Panc1 (cell line): ENCODE measurements at regions not wholly inside any gene's neighbourhood (a gene's known extent, or its start where the extent isn't known, plus 50 kb on each side); places are given as distances from the start of the nearest gene placed in this dataset.

Source experiments
- ATAC-seq: fragments of 200-7000 bp; cut with Tn5 transposase; 2 replicates; pipeline ENCODE4 v1.9.1; 2020; ENCODE audit warnings: mild to moderate bottlenecking, moderate library complexity
- BruUV-seq: library from RNA; stranded (reverse); fragments of 400-500 nt; replicated peaks from 2 replicates; lab custom pipeline; 2021; lab: Mats Ljungman, UMichigan
- CTCF ChIA-PET: fragments of 300-600 bp; sonication (Branson Sonifier 250); formaldehyde crosslinking; loops from one replicate; lab custom pipeline; 2022; ENCODE audit warnings: antibody characterized with exemption; lab: Charles Lee
- POLR2A ChIA-PET: fragments of 300-600 bp; sonication (Branson Sonifier 250); formaldehyde crosslinking; loops from one replicate; lab custom pipeline; 2022; ENCODE audit warnings: antibody characterized with exemption; lab: Charles Lee
- DNase-seq: peaks from one replicate; pipeline ENCODE4 v3.0.0-alpha.2; 2010; ENCODE audit warnings: low read depth, low spot score
- H3K27ac ChIP-seq: 2 replicates; pipeline ENCODE4 v1.5.1; 2011; ENCODE audit warnings: mild to moderate bottlenecking, low read length, inconsistent platforms
- H3K27me3 ChIP-seq: fragments of 200-500 bp; sonication (Bioruptor generic); 2 replicates; pipeline ENCODE4 v1.6.0; 2014; ENCODE audit warnings: low read length, inconsistent platforms; ENCODE audit not compliant: control insufficient read depth, insufficient read depth
- H3K36me3 ChIP-seq: fragments of 200-500 bp; sonication (Bioruptor generic); 2 replicates; pipeline ENCODE4 v1.5.1; 2014; ENCODE audit warnings: inconsistent platforms, mild to moderate bottlenecking, low read length, moderate library complexity; ENCODE audit not compliant: control insufficient read depth, insufficient read depth
- H3K4me1 ChIP-seq: 2 replicates; pipeline ENCODE4 v1.5.1; 2011; ENCODE audit warnings: inconsistent platforms, mild to moderate bottlenecking, low read length, moderate library complexity; ENCODE audit not compliant: control insufficient read depth, insufficient read depth
- H3K4me3 ChIP-seq, 2 experiments: 2 replicates each; pipeline ENCODE4 v1.5.1; 2011 to 2012; ENCODE audit warnings: low read depth in 2 of 2, low read length in 2 of 2, mild to moderate bottlenecking in 2 of 2, inconsistent platforms in 1 of 2, moderate library complexity in 1 of 2
- H3K9me3 ChIP-seq: fragments of 200-500 bp; sonication (Bioruptor generic); 2 replicates; pipeline ENCODE4 v1.5.1; 2014; ENCODE audit warnings: low read depth, mild to moderate bottlenecking, inconsistent platforms, low read length, moderate library complexity; ENCODE audit not compliant: control insufficient read depth, insufficient read depth
- POLR2AphosphoS5 ChIP-seq: IDR thresholded peaks from 2 replicates; pipeline ENCODE4 v1.6.1; 2012; ENCODE audit warnings: mild to moderate bottlenecking, low read depth, low read length, moderate library complexity
- SIN3A ChIP-seq: IDR thresholded peaks from 2 replicates; pipeline ENCODE4 v1.6.1; 2012; ENCODE audit warnings: low read depth, mild to moderate bottlenecking, low read length, moderate library complexity, borderline replicate concordance; ENCODE audit not compliant: insufficient read depth
- TCF7L2 ChIP-seq: IDR thresholded peaks from 2 replicates; pipeline ENCODE4 v1.6.1; 2011; ENCODE audit warnings: mild to moderate bottlenecking, low read depth, low read length, inconsistent platforms
- in situ Hi-C: cut with HindIII; loops from 2 replicates; pipeline ENCODE4 v1.10.0; 2016; ENCODE audit warnings: low sequenced_read_pairs, low pct_unique_long_range_greater_than_20kb
- intact Hi-C: fragments of 100-400 bp; cut with micrococcal nuclease; formaldehyde crosslinking; loops from one replicate; pipeline ENCODE4 v1.10.0; 2022; ENCODE audit not compliant: unreplicated experiment
- TF ChIP-seq, protein P1 (sequence below): fragments of 450-650 bp; IDR thresholded peaks from 2 replicates; pipeline ENCODE4 v1.5.1; 2017; ENCODE audit warnings: mild to moderate bottlenecking
- TF ChIP-seq, protein P2 (sequence below), 2 experiments: IDR thresholded peaks; 2 replicates each; pipeline ENCODE4 v1.6.1; 2011 to 2012; ENCODE audit warnings: low read depth in 2 of 2, control low read depth in 1 of 2, low read length in 1 of 2, mild to moderate bottlenecking in 1 of 2, moderate library complexity in 1 of 2; ENCODE audit not compliant: insufficient read depth in 1 of 2

GRCh38 chr16:86681031-86681756 is 102.8 kb downstream of the FOXL1 start:
- Histone ChIP-seq H3K4me1 (no peaks in the 10 kb centered on the region), H3K4me3 (no peak overlapping the region), H3K27ac (no peak overlapping the region), H3K9me3 (no peaks in the 10 kb centered on the region), H3K27me3 (no peaks in the 10 kb centered on the region), H3K36me3 (no peaks in the 10 kb centered on the region)
- ChIA-PET CTCF (no interaction called here), POLR2A (no interaction called here)
- intact Hi-C loops (no loop called here), in situ Hi-C loops (no loop called here)
- DNase-seq (no peak), ATAC-seq (no peak)
- no TSS peak for BruUV-seq
- TF ChIP-seq, protein P1, sequence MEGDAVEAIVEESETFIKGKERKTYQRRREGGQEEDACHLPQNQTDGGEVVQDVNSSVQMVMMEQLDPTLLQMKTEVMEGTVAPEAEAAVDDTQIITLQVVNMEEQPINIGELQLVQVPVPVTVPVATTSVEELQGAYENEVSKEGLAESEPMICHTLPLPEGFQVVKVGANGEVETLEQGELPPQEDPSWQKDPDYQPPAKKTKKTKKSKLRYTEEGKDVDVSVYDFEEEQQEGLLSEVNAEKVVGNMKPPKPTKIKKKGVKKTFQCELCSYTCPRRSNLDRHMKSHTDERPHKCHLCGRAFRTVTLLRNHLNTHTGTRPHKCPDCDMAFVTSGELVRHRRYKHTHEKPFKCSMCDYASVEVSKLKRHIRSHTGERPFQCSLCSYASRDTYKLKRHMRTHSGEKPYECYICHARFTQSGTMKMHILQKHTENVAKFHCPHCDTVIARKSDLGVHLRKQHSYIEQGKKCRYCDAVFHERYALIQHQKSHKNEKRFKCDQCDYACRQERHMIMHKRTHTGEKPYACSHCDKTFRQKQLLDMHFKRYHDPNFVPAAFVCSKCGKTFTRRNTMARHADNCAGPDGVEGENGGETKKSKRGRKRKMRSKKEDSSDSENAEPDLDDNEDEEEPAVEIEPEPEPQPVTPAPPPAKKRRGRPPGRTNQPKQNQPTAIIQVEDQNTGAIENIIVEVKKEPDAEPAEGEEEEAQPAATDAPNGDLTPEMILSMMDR: no peak
- TF ChIP-seq SIN3A (no peak), TCF7L2 (no peak), POLR2AphosphoS5 (no peak)
- TF ChIP-seq, protein P2, sequence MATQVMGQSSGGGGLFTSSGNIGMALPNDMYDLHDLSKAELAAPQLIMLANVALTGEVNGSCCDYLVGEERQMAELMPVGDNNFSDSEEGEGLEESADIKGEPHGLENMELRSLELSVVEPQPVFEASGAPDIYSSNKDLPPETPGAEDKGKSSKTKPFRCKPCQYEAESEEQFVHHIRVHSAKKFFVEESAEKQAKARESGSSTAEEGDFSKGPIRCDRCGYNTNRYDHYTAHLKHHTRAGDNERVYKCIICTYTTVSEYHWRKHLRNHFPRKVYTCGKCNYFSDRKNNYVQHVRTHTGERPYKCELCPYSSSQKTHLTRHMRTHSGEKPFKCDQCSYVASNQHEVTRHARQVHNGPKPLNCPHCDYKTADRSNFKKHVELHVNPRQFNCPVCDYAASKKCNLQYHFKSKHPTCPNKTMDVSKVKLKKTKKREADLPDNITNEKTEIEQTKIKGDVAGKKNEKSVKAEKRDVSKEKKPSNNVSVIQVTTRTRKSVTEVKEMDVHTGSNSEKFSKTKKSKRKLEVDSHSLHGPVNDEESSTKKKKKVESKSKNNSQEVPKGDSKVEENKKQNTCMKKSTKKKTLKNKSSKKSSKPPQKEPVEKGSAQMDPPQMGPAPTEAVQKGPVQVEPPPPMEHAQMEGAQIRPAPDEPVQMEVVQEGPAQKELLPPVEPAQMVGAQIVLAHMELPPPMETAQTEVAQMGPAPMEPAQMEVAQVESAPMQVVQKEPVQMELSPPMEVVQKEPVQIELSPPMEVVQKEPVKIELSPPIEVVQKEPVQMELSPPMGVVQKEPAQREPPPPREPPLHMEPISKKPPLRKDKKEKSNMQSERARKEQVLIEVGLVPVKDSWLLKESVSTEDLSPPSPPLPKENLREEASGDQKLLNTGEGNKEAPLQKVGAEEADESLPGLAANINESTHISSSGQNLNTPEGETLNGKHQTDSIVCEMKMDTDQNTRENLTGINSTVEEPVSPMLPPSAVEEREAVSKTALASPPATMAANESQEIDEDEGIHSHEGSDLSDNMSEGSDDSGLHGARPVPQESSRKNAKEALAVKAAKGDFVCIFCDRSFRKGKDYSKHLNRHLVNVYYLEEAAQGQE (IDR thresholded peaks at IDR 0.05; ENCODE audit: insufficient read depth in 1 of 2, low read depth in 2 of 2, low read length in 1 of 2): no peak

GRCh38 chr16:86681757-86682106 is 103.4 kb downstream of the FOXL1 start:
- no peaks in the 10 kb centered on the region for H3K36me3 ChIP-seq
- no peaks in the 10 kb centered on the region for H3K27me3 ChIP-seq
- no peak for ATAC-seq
- no peak overlapping the region for H3K4me3 ChIP-seq
- H3K9me3 ChIP-seq: no peaks in the 10 kb centered on the region
- in situ Hi-C loops (no loop called here), intact Hi-C loops (no loop called here)
- ChIA-PET POLR2A (no interaction called here), CTCF (no interaction called here)
- DNase-seq: no peak
- BruUV-seq: no TSS peak
- H3K4me1 ChIP-seq: no peaks in the 10 kb centered on the region
- no peak overlapping the region for H3K27ac ChIP-seq
- TF ChIP-seq POLR2AphosphoS5 (no peak), TCF7L2 (no peak), SIN3A (no peak)
- TF ChIP-seq, protein P1: no peak
- TF ChIP-seq, protein P2 (IDR thresholded peaks at IDR 0.05; ENCODE audit: insufficient read depth in 1 of 2, low read depth in 2 of 2, low read length in 1 of 2): no peak
